DND-41 (cell line): ENCODE measurements at regions not wholly inside any gene's neighbourhood (a gene's known extent, or its start where the extent isn't known, plus 50 kb on each side); places are given as distances from the start of the nearest gene placed in this dataset.

Experiments
- ATAC-seq: fragments of 200-7000 bp; cut with Tn5 transposase; 3 replicates; pipeline ENCODE4 v1.9.1; 2021; ENCODE audit warnings: low read depth; ENCODE audit not compliant: insufficient read depth
- DNase-seq: peaks from one replicate; pipeline ENCODE4 v3.0.0-alpha.2; 2020
- H2AFZ ChIP-seq: 2 replicates; pipeline ENCODE4 v1.6.0; 2012; ENCODE audit warnings: low read depth, low read length
- H3K27ac ChIP-seq: 2 replicates; pipeline ENCODE4 v1.5.1; 2012; ENCODE audit warnings: low read length, inconsistent platforms
- H3K27me3 ChIP-seq: fragments of 200-600 bp; sonication (generic); 2 replicates; pipeline ENCODE4 v1.6.0; 2012; ENCODE audit warnings: low read length, mild to moderate bottlenecking, inconsistent platforms; ENCODE audit not compliant: insufficient read depth, poor library complexity
- H3K36me3 ChIP-seq: 2 replicates; pipeline ENCODE4 v1.5.1; 2012; ENCODE audit warnings: low read length, inconsistent platforms; ENCODE audit not compliant: insufficient read depth
- H3K4me1 ChIP-seq: 2 replicates; pipeline ENCODE4 v1.5.1; 2012; ENCODE audit warnings: mild to moderate bottlenecking, low read length; ENCODE audit not compliant: insufficient read depth
- H3K4me2 ChIP-seq: 2 replicates; pipeline ENCODE4 v1.6.0; 2012; ENCODE audit warnings: mild to moderate bottlenecking, moderate library complexity, low read length, inconsistent platforms; ENCODE audit not compliant: insufficient read depth
- H3K4me3 ChIP-seq, 2 experiments: fragments of 200-600 bp in 1 of 2; shearing (Covaris generic) in 1 of 2; 2 replicates each; pipeline ENCODE4 v1.5.1; 2012 to 2016; ENCODE audit warnings: inconsistent platforms in 2 of 2, low read length in 2 of 2, mild to moderate bottlenecking in 2 of 2, low read depth in 1 of 2, moderate library complexity in 1 of 2
- H3K79me2 ChIP-seq: 2 replicates; pipeline ENCODE4 v1.6.0; 2012; ENCODE audit warnings: low read length, inconsistent platforms; ENCODE audit not compliant: insufficient read depth
- H3K9ac ChIP-seq: 2 replicates; pipeline ENCODE4 v1.6.0; 2012; ENCODE audit warnings: low read depth, mild to moderate bottlenecking, inconsistent platforms, low read length, moderate library complexity
- H3K9me3 ChIP-seq: 2 replicates; pipeline ENCODE4 v1.5.1; 2012; ENCODE audit warnings: low read length, moderate library complexity, mild to moderate bottlenecking, inconsistent platforms; ENCODE audit not compliant: insufficient read depth, severe bottlenecking
- H4K20me1 ChIP-seq: 2 replicates; pipeline ENCODE4 v1.6.0; 2012; ENCODE audit warnings: low read length; ENCODE audit not compliant: insufficient read depth
- CTCF ChIP-seq: IDR thresholded peaks from 2 replicates; pipeline ENCODE4 v1.5.1; 2012; ENCODE audit warnings: borderline replicate concordance, low read length, moderate library complexity, mild to moderate bottlenecking; ENCODE audit not compliant: poor library complexity, severe bottlenecking; ENCODE audit errors: extremely low read depth
- EZH2 ChIP-seq: IDR thresholded peaks from 3 replicates; pipeline ENCODE4 v1.6.1; 2012; ENCODE audit warnings: borderline replicate concordance, low read depth, mild to moderate bottlenecking, moderate library complexity, low read length, inconsistent platforms; ENCODE audit not compliant: severe bottlenecking

DNA sequence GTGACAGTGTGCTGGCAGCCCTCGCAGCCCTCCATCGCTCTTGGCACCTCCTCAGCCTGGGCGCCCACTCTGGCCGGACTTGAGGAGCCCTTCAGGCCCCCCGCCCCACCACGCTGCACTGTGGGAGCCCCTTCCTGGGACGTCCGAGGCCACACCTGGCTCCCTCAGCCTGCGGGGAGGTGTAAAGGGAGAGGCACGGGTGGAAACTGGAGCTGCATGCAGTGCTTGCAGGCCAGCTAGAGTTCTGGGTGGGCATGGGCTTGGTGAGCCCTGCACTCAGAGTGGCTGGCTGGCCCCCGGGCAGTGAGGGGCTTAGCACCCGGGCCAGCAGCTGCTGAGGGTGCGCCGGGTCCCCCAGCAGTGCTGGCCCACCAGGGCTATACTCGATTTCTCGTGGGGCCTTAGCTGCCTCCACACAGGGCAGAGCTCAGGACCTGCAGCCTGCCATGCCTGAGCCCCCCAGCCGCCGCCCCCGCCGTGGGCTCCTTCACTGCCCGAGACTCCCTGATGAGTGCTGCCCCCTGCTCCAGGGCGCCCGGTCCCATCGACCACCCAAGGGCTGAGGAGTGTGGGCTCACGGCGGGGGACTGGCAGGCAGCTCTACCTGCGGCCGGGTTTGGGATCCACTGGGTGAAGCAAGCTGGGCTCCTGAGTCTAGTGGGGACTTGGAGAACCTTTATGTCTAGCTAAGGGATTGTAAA lies 1672.7 kb upstream of the PCDH7 start:
- TF ChIP-seq EZH2 (no peak), CTCF (no peak)
- Histone ChIP-seq H3K4me3 (no peak overlapping the region), H3K27ac (no peak overlapping the region), H3K4me1 (no peaks in the 10 kb centered on the region), H3K9ac (no peak overlapping the region), H3K27me3 (no peaks in the 10 kb centered on the region), H2AFZ (no peak overlapping the region), H3K36me3 (no peaks in the 10 kb centered on the region), H3K79me2 (no peaks in the 10 kb centered on the region), H3K9me3 (no peaks in the 10 kb centered on the region), H4K20me1 (no peaks in the 10 kb centered on the region), H3K4me2 (no peak overlapping the region)
- ATAC-seq (no peak), DNase-seq (no peak)

DNA sequence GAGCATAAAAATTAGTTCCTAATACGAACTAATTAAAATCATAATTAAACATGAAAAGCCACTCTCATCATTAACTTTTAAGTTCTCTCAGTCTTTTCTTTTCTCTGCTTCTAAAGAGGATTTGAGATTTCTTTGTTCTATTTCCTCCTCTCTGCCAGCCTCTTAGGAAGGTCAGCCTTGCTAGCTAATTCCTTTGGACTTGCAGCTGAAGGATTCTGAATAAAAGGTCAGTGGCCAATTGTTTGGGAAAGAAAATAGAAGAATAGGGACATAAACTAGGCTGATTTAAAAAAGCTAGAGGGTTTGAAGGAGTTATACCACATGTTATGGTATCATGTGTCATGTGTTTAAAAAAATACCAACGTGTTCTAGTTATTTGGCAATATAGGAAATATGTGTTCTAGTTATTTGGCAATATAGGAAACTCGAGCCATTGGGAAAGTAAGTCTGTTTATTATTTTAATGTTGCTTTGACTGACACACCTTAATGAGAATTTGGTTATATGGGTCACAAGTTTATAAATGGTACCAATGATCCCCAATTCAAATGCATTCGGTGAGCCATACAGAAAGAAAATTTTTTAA lies 1668.7 kb upstream of the PCDH7 start:
- no peak overlapping the region for H3K4me3 ChIP-seq
- no peaks in the 10 kb centered on the region for H3K4me1 ChIP-seq
- H3K4me2 ChIP-seq = no peak overlapping the region
- DNase-seq (no peak), ATAC-seq (no peak)
- no peaks in the 10 kb centered on the region for H3K9me3 ChIP-seq
- H3K27ac ChIP-seq = no peak overlapping the region
- H3K9ac ChIP-seq = no peak overlapping the region
- H2AFZ ChIP-seq = no peak overlapping the region
- H4K20me1 ChIP-seq = no peaks in the 10 kb centered on the region
- no peaks in the 10 kb centered on the region for H3K27me3 ChIP-seq
- H3K79me2 ChIP-seq = no peaks in the 10 kb centered on the region
- TF ChIP-seq CTCF = no peak
- TF ChIP-seq EZH2 = no peak
- no peaks in the 10 kb centered on the region for H3K36me3 ChIP-seq

- Histone ChIP-seq H2AFZ (no peak overlapping the region), H3K4me1 (no peaks in the 10 kb centered on the region), H3K4me3 (no peak overlapping the region), H3K9ac (no peak overlapping the region), H3K36me3 (no peaks in the 10 kb centered on the region), H3K79me2 (no peaks in the 10 kb centered on the region), H3K4me2 (no peak overlapping the region), H3K27me3 (no peaks in the 10 kb centered on the region), H3K9me3 (no peaks in the 10 kb centered on the region), H4K20me1 (no peaks in the 10 kb centered on the region), H3K27ac (no peak overlapping the region)
- TF ChIP-seq CTCF (no peak), EZH2 (no peak)
- no peak for DNase-seq
- ATAC-seq = no peak
Measured at GRCh38 chr4:29052266-29052665, 1667.9 kb upstream of the PCDH7 start.
